ENCODE measurements at regions not wholly inside any gene's neighbourhood (a gene's known extent, or its start where the extent isn't known, plus 50 kb on each side); places are given as distances from the start of the nearest gene placed in this dataset.

GRCh38 chr18:56409736-56410135, 228.7 kb downstream of the TXNL1 start:
- Histone ChIP-seq H3K9ac (ENCODE audit: insufficient read depth in 1 of 2, low read depth in 2 of 2, low read length in 2 of 2) (no peak overlapping the region), H3K4me1 (replicated peaks in 1 of 2; ENCODE audit: control insufficient read depth in 2 of 2, insufficient read depth in 2 of 2, low read length in 2 of 2) (no peaks in the 10 kb centered on the region), H2AFZ (ENCODE audit: low read depth, low read length) (no peak overlapping the region), H3K36me3 (ENCODE audit: control insufficient read depth, insufficient read depth, low read length) (no peaks in the 10 kb centered on the region), H3K9me1 (ENCODE audit: control insufficient read depth, insufficient read depth, low read length) (no peaks in the 10 kb centered on the region), H4K20me1 (replicated peaks; ENCODE audit: control insufficient read depth, insufficient read depth, low read length) (no peaks in the 10 kb centered on the region), H3K79me2 (ENCODE audit: control insufficient read depth, insufficient read depth, low read length) (no peaks in the 10 kb centered on the region), H3K27me3 (ENCODE audit: control insufficient read depth in 2 of 2, insufficient read depth in 2 of 2, low read length in 2 of 2) (no peaks in the 10 kb centered on the region; a peak in 1 of 5 replicates), H3K4me2 (ENCODE audit: insufficient read depth, low read length) (no peak overlapping the region), H3K4me3 (no peak overlapping the region), H3K27ac (ENCODE audit: extremely low read depth, low read depth, low read length) (no peak overlapping the region), H3K9me3 (replicated peaks; ENCODE audit: control insufficient read depth, insufficient read depth, low read depth, low read length) (no peaks in the 10 kb centered on the region)
- CTCF ChIA-PET (ENCODE audit: low intra/inter-chr PET ratio) = no interaction called here
- POLR2A ChIA-PET = no interaction called here
- FAIRE-seq (no peak), ATAC-seq (no peak), DNase-seq (ENCODE audit: extremely low read depth in 1 of 4, low spot score in 3 of 4) (no peak)
- intact Hi-C loops (cut with micrococcal nuclease) = no loop called here
- no peak for TF ChIP-seq BCL6 (CRISPR knock-in tag; IDR thresholded peaks at IDR 0.05)
- BruUV-seq (replicated peaks) = no TSS peak
- in situ Hi-C loops (cut with MboI) = no loop called here

GRCh38 chr18:56407646-56408180, 230.7 kb downstream of the TXNL1 start:
- ChIA-PET POLR2A (no interaction called here), CTCF (ENCODE audit: low intra/inter-chr PET ratio) (no interaction called here)
- ATAC-seq (no peak), FAIRE-seq (no peak), DNase-seq (ENCODE audit: extremely low read depth in 1 of 4, low spot score in 3 of 4) (no peak)
- Histone ChIP-seq H3K9me1 (ENCODE audit: control insufficient read depth, insufficient read depth, low read length) (no peaks in the 10 kb centered on the region), H4K20me1 (replicated peaks; ENCODE audit: control insufficient read depth, insufficient read depth, low read length) (no peaks in the 10 kb centered on the region), H3K27me3 (ENCODE audit: control insufficient read depth in 2 of 2, insufficient read depth in 2 of 2, low read length in 2 of 2) (no peaks in the 10 kb centered on the region; a peak in 1 of 5 replicates), H2AFZ (ENCODE audit: low read depth, low read length) (no peak overlapping the region), H3K9ac (ENCODE audit: insufficient read depth in 1 of 2, low read depth in 2 of 2, low read length in 2 of 2) (no peak overlapping the region), H3K79me2 (ENCODE audit: control insufficient read depth, insufficient read depth, low read length) (no peaks in the 10 kb centered on the region), H3K4me1 (replicated peaks in 1 of 2; ENCODE audit: control insufficient read depth in 2 of 2, insufficient read depth in 2 of 2, low read length in 2 of 2) (no peaks in the 10 kb centered on the region), H3K9me3 (replicated peaks; ENCODE audit: control insufficient read depth, insufficient read depth, low read depth, low read length) (no peaks in the 10 kb centered on the region), H3K27ac (ENCODE audit: extremely low read depth, low read depth, low read length) (no peak overlapping the region), H3K4me3 (no peak overlapping the region), H3K4me2 (ENCODE audit: insufficient read depth, low read length) (no peak overlapping the region), H3K36me3 (ENCODE audit: control insufficient read depth, insufficient read depth, low read length) (no peaks in the 10 kb centered on the region)
- no TSS peak for BruUV-seq (replicated peaks)
- intact Hi-C loops (cut with micrococcal nuclease) (no loop called here), in situ Hi-C loops (cut with MboI) (no loop called here)
- 0% methylated on average over 4 of the region's 4 CpGs for WGBS (ENCODE audit: insufficient coverage, low coverage, missing lambda C conversion rate)
- no peak for TF ChIP-seq HDAC3 (IDR thresholded peaks at IDR 0.05; ENCODE audit: borderline replicate concordance, partially characterized antibody)
- TF ChIP-seq ZNF316 (IDR thresholded peaks at IDR 0.05) = no peak
- no peak for TF ChIP-seq PATZ1 (CRISPR knock-in tag; IDR thresholded peaks at IDR 0.05; ENCODE audit: borderline replicate concordance)
- TF ChIP-seq IRF2 (CRISPR knock-in tag; IDR thresholded peaks at IDR 0.05) = no peak
- TF ChIP-seq RB1 (IDR thresholded peaks at IDR 0.05; ENCODE audit: low read depth) = no peak
- TF ChIP-seq RFX1 (IDR thresholded peaks at IDR 0.05) = no peak
